HG03457 (cell line): ENCODE measurements at regions not wholly inside any gene's neighbourhood (a gene's known extent, or its start where the extent isn't known, plus 50 kb on each side); places are given as distances from the start of the nearest gene placed in this dataset.
"Not testable (repeated sequence)": the region's sequence is repeated elsewhere in the genome, so short reads cannot be mapped to it uniquely, and the experiment has no call there.

Experiments
- ATAC-seq: cut with Tn5 transposase; IDR thresholded peaks from one replicate; pipeline ENCODE4 v1.9.1; 2021; ENCODE audit warnings: moderate number of reproducible peaks; ENCODE audit not compliant: unreplicated experiment

GRCh38 chr6:163741743-163742363 is 327.3 kb downstream of the QKI start:
- ATAC-seq, result no peak

DNA sequence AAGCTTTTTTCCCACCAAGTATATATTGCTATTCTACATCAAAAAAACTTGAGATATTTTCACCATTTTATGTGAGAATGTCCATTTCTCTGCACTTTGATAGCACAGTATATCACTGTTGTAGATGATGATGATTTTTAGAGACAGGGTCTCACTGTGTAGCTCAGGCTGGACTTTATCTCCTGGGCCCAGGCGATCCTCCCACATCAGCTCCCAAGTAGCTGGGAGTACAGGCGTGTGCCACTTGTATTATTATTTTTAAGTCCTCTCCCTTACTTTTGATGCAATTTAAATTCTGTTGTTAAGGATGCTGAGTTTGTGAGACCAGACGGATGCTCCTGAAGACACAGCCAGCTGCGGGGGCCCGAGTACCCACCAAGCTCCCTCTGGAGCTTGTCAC is 326.8 kb downstream of the QKI start:
- no peak for ATAC-seq

DNA sequence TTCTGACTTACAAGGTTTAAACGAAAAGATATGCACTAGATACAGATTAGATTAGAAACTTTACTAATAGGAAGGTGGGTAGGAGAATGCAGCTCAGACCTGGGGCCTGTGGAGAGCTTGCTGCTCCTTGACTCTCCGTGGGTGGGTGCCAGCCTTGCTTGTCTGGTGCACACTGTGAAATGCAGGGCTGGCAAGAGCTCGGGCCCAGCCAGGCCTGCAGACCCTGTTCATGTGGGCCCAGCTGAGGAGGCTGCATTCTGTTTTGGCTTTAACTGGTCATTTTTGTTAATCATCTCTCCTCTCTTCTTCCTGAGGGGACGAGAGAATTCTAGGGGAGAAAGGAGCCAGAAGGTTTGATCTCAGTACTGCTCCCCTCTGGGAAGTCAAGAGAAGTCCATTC is 325.4 kb downstream of the QKI start:
- no peak for ATAC-seq

DNA sequence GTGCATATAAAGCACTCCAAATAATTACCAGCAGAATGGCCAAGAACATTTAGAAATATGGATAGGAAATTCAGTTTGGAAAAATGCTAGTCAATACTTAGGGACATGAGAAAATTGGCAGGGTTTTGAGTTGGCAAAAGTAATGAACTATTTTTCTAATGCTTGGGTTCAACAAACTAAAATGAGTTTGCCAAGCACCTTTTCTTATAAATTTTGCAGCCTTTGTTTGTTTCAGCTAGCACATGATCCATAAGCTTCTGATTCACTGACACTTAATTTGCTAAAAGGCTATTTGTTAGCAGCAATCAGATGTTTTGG is 324.8 kb downstream of the QKI start:
- no peak for ATAC-seq

DNA sequence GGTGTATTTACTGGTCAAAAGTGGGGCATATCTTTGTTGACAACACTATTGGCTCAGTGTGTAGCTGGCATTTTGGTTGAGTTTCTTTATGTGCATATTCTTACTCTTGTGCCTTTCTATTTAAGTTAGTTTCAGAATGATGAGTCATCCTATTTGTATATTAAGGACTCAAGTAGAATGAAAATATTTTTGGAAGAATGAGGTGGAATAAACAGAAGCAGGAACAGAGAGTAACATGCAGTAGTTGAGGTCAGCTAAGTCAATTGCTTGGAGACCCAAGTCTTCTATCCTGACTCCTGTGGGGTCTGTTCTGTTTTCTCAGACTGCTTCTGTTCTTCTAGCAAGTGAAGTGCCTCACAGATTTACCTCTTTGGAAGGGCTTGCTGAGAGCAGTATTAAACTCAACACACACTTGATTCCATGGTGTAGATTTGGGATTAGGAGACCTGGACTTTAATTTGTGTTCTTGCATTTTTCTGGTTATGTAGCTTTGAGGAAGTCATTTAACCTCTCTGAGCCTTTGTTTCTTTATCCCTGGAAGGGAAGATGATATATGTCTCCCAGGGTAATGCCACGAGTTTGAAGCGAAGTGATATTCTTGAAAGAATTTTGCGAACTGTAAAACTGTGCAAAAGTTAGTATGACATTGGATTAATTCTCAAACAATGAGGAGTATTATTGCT is 324.3 kb downstream of the QKI start:
- no peak for ATAC-seq

DNA sequence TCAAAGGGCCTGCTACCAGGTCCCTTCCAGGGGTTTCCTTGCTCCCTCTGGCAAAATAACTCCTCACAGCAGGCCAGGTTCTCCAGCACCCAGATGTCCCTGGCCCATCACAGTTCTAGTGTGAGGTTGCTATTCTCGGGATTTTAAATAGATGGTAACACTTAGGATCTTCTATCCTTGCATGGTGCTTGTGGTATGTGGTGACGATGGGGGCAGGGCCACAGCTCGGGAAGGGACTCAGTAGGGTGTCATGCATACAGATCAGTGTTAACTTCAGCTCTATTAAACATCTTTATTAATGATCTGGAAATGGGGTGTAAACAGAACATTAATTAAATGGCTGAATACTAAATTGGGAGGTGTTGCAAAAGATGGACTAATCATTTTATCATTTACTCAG is 323.8 kb downstream of the QKI start:
- no peak for ATAC-seq

DNA sequence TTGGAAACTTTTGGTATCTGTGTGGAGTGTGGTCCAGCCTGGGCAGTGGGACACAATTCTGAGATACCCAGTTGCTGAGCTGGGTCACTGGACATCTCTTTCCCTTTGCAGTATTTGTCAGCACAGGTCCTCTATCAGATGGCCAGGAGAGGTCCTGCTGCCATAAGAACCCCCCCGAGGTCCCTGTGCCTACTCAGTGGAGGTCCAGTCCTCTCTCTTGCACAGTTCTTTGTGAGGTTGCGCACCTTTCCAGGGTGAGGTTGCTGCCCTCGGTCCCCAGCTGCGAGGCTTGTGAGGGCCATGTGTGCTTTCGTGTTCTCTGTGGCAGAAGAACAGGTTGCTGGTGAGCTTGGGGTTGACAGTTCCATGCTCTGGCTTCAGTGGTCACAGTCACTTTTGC is 320.6 kb downstream of the QKI start:
- no peak for ATAC-seq

DNA sequence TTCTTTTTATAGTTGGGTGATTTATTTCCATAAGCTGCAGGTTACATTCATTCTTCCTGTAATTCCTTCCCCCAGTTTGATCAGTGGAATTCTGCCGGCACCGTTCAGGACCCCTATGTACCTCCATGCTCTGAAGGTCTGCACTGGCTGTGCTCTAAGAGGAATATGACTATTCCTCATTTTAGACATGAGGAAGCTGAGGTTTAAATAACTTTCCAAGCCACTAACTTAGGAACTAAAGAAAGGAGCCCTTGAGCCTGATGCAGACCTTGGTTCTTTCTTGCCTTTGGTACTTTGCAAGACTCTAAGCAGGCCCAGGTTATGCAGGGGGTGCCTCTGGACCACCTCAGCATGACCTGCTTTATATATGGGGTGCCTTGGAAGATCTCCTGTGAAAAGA is 318.5 kb downstream of the QKI start:
- ATAC-seq, result no peak

- ATAC-seq, result no peak
Observed at GRCh38 chr6:163732479-163732878, 318.0 kb downstream of the QKI start.

GRCh38 chr6:163732014-163732351 is 317.5 kb downstream of the QKI start:
- not testable (repeated sequence) for ATAC-seq

DNA sequence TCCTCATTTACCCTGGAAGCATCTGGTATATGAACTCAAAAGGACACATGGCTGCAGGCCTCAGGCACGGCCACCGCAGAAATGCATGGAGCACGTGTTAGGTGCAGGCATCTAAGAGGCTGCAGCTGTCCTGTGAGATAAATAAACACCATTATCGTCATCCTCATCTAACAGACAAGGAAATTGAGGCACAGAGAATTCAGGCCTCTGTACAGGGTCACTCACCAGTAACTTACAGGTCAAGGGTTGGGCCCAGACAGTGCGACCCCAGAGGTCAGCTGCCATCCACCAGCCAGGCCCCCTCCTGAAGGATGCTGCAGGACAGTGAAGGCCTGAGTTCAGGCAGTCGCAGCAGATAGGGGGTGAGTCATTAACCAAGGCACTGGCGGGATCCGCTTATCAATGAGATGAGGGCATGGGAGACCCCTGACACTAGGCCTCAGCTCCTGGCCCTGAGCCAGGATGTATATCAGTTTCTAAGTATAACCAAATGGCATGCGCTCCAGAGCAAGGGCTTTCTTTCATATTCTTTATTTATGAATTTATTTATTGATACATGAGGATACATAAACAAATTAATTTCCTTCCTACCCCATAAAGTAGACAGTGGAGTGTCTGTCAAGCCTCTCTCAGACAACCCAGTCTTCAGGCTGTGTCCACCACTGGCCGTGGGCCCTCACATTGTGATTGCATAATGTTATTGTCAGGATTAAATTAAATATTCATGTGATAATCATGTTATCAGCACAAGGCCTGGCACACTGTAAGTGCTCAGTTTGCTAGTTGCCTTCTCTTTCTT is 316.9 kb downstream of the QKI start:
- ATAC-seq, result no peak

GRCh38 chr6:163730246-163731210 is 316.0 kb downstream of the QKI start:
- ATAC-seq, result no peak

GRCh38 chr6:163729127-163729872 is 314.8 kb downstream of the QKI start:
- no peak for ATAC-seq

GRCh38 chr6:163728442-163729126 is 314.1 kb downstream of the QKI start:
- ATAC-seq, result no peak

- ATAC-seq, result no peak
Observed at GRCh38 chr6:163726037-163726695, 311.6 kb downstream of the QKI start.

DNA sequence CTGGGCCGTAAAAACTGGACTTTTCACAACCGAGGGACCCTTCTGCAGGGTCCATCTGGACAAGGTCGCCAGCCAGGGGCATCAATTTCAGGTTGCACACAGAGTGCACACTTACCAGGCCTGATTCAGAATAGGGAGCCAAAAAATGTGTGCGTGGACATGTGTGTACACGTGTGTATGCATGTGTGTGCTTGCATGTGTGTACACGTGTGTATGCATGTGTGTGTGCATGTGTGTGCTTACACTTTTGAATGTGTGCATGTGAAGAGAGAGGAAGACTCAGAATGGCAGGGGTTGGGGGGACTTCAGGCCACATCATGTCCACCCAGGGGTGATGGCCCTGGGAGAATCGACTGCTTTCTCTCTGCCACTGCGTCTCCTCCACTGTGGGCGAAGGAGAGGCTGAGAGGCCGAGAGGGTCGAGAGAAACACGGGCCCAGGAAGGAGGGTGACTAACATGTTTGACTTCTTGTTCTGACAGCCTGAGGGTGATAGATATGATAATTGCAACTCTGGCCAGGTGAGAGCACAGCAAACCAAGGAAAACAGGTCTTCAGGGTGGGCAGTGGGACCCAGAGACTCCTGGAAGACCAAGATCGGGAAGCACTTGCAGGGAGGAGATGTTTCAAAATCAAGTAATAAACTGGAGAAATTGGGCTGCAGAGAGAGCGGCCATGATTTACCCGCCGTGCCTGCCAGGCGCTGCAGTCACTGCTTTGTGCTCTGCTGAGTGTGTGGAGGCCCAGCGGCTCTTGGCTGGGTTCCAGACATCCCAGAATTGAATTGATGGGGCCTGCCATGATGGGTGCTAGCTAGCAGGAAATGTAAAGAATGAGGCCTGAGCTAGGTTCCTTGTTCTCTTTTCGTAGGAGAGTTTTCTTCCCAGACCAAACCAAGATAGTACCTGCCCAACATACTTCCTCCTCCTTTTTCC is 310.8 kb downstream of the QKI start:
- ATAC-seq, result no peak

- ATAC-seq, result no peak
Observed at GRCh38 chr6:163724196-163724595, 309.7 kb downstream of the QKI start.

DNA sequence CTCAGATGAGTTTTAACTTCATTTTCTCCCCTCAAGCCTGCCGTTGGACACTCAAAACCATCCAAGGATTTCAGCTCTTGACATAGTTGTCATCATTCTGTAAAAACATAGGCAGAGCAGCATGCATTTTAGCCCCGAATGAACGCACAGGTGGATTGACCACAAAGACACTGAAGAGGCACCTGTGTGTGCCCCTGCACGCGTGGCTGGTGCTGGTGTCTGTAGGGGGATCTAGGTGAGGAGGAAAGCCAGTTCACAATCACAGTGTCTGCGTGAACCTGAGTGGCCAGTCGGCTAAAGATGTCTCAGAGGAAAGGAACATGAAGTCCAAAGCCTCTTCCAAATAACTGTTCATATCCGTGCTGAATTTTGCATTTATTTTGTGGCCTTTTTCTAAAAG is 309.2 kb downstream of the QKI start:
- ATAC-seq, result no peak
